ENCODE measurements at regions not wholly inside any gene's neighbourhood (a gene's known extent, or its start where the extent isn't known, plus 50 kb on each side); places are given as distances from the start of the nearest gene placed in this dataset.

DNA sequence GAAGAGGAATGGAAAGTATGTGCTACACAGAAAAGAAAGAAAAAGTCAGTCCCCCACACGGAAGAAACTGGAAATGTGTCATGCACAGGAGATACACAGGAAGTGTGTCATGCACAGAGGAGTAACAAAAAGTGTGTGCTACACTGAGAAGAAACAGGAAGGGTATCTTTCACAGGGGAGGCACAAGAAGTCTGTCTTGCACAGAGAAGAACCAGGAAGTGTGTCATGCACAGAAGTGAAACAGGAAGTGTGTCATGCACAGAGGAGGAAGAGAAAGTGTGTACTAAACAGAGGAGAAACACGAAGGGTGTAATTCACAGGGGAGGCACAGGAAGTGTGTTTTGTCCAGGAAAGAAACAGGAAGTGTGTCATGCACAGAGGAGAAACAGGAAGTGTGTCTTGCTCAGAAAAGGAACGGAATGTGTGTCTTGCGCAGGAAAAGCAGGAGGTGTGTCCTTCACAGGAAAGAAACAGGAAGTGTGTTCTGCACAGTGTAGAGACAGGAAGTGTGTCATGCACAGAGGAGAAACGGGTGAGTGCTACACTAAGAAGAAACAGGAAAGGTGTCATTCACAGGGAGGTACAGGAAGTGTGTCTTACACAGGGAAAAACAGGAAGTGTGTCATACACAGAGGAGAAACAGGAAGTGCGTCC is 527.2 kb upstream of the PRKX start:
- TF ChIP-seq, protein P1, sequence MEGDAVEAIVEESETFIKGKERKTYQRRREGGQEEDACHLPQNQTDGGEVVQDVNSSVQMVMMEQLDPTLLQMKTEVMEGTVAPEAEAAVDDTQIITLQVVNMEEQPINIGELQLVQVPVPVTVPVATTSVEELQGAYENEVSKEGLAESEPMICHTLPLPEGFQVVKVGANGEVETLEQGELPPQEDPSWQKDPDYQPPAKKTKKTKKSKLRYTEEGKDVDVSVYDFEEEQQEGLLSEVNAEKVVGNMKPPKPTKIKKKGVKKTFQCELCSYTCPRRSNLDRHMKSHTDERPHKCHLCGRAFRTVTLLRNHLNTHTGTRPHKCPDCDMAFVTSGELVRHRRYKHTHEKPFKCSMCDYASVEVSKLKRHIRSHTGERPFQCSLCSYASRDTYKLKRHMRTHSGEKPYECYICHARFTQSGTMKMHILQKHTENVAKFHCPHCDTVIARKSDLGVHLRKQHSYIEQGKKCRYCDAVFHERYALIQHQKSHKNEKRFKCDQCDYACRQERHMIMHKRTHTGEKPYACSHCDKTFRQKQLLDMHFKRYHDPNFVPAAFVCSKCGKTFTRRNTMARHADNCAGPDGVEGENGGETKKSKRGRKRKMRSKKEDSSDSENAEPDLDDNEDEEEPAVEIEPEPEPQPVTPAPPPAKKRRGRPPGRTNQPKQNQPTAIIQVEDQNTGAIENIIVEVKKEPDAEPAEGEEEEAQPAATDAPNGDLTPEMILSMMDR (conservative IDR thresholded peaks at IDR 0.05; ENCODE audit: low read depth in 2 of 2): no peak
- TF ChIP-seq EZH2 (IDR thresholded peaks at IDR 0.05; ENCODE audit: low read depth, unreplicated experiment) (no peak), JUNB (IDR thresholded peaks at IDR 0.05; ENCODE audit: unreplicated experiment) (no peak), CREB1 (CRISPR knock-in tag; IDR thresholded peaks at IDR 0.05; ENCODE audit: low read depth) (no peak)
- TF ChIP-seq, protein P2, sequence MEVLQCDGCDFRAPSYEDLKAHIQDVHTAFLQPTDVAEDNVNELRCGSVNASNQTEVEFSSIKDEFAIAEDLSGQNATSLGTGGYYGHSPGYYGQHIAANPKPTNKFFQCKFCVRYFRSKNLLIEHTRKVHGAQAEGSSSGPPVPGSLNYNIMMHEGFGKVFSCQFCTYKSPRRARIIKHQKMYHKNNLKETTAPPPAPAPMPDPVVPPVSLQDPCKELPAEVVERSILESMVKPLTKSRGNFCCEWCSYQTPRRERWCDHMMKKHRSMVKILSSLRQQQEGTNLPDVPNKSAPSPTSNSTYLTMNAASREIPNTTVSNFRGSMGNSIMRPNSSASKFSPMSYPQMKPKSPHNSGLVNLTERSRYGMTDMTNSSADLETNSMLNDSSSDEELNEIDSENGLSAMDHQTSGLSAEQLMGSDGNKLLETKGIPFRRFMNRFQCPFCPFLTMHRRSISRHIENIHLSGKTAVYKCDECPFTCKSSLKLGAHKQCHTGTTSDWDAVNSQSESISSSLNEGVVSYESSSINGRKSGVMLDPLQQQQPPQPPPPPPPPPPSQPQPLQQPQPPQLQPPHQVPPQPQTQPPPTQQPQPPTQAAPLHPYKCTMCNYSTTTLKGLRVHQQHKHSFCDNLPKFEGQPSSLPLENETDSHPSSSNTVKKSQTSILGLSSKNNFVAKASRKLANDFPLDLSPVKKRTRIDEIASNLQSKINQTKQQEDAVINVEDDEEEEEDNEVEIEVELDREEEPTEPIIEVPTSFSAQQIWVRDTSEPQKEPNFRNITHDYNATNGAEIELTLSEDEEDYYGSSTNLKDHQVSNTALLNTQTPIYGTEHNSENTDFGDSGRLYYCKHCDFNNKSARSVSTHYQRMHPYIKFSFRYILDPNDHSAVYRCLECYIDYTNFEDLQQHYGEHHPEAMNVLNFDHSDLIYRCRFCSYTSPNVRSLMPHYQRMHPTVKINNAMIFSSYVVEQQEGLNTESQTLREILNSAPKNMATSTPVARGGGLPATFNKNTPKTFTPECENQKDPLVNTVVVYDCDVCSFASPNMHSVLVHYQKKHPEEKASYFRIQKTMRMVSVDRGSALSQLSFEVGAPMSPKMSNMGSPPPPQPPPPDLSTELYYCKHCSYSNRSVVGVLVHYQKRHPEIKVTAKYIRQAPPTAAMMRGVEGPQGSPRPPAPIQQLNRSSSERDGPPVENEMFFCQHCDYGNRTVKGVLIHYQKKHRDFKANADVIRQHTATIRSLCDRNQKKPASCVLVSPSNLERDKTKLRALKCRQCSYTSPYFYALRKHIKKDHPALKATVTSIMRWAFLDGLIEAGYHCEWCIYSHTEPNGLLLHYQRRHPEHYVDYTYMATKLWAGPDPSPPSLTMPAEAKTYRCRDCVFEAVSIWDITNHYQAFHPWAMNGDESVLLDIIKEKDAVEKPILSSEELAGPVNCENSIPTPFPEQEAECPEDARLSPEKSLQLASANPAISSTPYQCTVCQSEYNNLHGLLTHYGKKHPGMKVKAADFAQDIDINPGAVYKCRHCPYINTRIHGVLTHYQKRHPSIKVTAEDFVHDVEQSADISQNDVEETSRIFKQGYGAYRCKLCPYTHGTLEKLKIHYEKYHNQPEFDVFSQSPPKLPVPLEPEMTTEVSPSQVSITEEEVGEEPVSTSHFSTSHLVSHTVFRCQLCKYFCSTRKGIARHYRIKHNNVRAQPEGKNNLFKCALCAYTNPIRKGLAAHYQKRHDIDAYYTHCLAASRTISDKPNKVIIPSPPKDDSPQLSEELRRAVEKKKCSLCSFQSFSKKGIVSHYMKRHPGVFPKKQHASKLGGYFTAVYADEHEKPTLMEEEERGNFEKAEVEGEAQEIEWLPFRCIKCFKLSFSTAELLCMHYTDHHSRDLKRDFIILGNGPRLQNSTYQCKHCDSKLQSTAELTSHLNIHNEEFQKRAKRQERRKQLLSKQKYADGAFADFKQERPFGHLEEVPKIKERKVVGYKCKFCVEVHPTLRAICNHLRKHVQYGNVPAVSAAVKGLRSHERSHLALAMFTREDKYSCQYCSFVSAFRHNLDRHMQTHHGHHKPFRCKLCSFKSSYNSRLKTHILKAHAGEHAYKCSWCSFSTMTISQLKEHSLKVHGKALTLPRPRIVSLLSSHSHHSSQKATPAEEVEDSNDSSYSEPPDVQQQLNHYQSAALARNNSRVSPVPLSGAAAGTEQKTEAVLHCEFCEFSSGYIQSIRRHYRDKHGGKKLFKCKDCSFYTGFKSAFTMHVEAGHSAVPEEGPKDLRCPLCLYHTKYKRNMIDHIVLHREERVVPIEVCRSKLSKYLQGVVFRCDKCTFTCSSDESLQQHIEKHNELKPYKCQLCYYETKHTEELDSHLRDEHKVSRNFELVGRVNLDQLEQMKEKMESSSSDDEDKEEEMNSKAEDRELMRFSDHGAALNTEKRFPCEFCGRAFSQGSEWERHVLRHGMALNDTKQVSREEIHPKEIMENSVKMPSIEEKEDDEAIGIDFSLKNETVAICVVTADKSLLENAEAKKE (CRISPR knock-in tag; IDR thresholded peaks at IDR 0.05): no peak
